HCT116 (cell line): ENCODE measurements at regions not wholly inside any gene's neighbourhood (a gene's known extent, or its start where the extent isn't known, plus 50 kb on each side); places are given as distances from the start of the nearest gene placed in this dataset.

ENCODE experiments used
- CTCF ChIP-seq, 3 experiments: fragments of 200-600 bp in 1 of 3; sonication (generic) in 1 of 3; IDR thresholded peaks in 2 of 3; conservative IDR thresholded peaks in 1 of 3; 2 replicates each; pipeline ENCODE4 v1.5.1; 2012 to 2017; ENCODE audit warnings: low read depth in 2 of 3, low read length in 2 of 3, antibody characterized with exemption in 1 of 3, borderline replicate concordance in 1 of 3, control low read depth in 1 of 3, mild to moderate bottlenecking in 1 of 3, mixed read lengths in 1 of 3, mixed run types in 1 of 3, moderate library complexity in 1 of 3; ENCODE audit not compliant: insufficient read depth in 1 of 3
- MAX ChIP-seq: IDR thresholded peaks from 2 replicates; pipeline ENCODE4 v1.6.1; 2012
- POLR2AphosphoS5 ChIP-seq: IDR thresholded peaks from 2 replicates; pipeline ENCODE4 v1.6.1; 2011; ENCODE audit warnings: mild to moderate bottlenecking, low read depth, low read length, moderate library complexity
- ZBTB33 ChIP-seq: IDR thresholded peaks from 2 replicates; pipeline ENCODE4 v1.6.1; 2011; ENCODE audit warnings: mild to moderate bottlenecking, low read length, moderate library complexity; ENCODE audit not compliant: insufficient replicate concordance; ENCODE audit errors: extremely low read depth

- TF ChIP-seq MAX (no peak), ZBTB33 (no peak), POLR2AphosphoS5 (no peak), CTCF (IDR thresholded peaks at IDR 0.05 in 2 of 3, conservative IDR thresholded peaks at IDR 0.05 in 1 of 3; ENCODE audit: borderline replicate concordance in 1 of 3, insufficient read depth in 1 of 3, low read depth in 2 of 3, low read length in 2 of 3) (no peak)
Measured at GRCh38 chr19:30676990-30677679, 305.0 kb downstream of the ZNF536 start.
